Glutamatergic neuron (in vitro differentiated cells): ENCODE measurements at regions not wholly inside any gene's neighbourhood (a gene's known extent, or its start where the extent isn't known, plus 50 kb on each side); places are given as distances from the start of the nearest gene placed in this dataset.

Experiments
- DNase-seq: peaks from one replicate; pipeline ENCODE4 v3.0.0; 2022
- H3K27ac Mint-ChIP-seq: one replicate; pipeline ENCODE4 v1.8.0; 2020; ENCODE audit warnings: mild to moderate bottlenecking, mixed read lengths, inconsistent platforms; ENCODE audit not compliant: unreplicated experiment
- H3K27me3 Mint-ChIP-seq: one replicate; pipeline ENCODE4 v1.8.0; 2020; ENCODE audit warnings: mild to moderate bottlenecking, moderate library complexity, mixed read lengths, inconsistent platforms; ENCODE audit not compliant: unreplicated experiment
- H3K36me3 Mint-ChIP-seq: one replicate; pipeline ENCODE4 v1.8.0; 2020; ENCODE audit warnings: mild to moderate bottlenecking, mixed read lengths, inconsistent platforms; ENCODE audit not compliant: unreplicated experiment
- H3K4me1 Mint-ChIP-seq: one replicate; pipeline ENCODE4 v1.8.0; 2020; ENCODE audit warnings: mild to moderate bottlenecking, low read depth, mixed read lengths, inconsistent platforms; ENCODE audit not compliant: unreplicated experiment
- H3K4me3 Mint-ChIP-seq: one replicate; pipeline ENCODE4 v1.8.0; 2020; ENCODE audit warnings: mild to moderate bottlenecking, mixed read lengths, inconsistent platforms; ENCODE audit not compliant: unreplicated experiment
- H3K9me3 Mint-ChIP-seq: one replicate; pipeline ENCODE4 v1.8.0; 2020; ENCODE audit warnings: mild to moderate bottlenecking, moderate library complexity, mixed read lengths, inconsistent platforms; ENCODE audit not compliant: unreplicated experiment
- CTCF ChIP-seq: fragments of 200-600 bp; sonication (generic); IDR thresholded peaks from one replicate; pipeline ENCODE4 v1.5.0; 2021; ENCODE audit not compliant: partially characterized antibody, unreplicated experiment

DNA sequence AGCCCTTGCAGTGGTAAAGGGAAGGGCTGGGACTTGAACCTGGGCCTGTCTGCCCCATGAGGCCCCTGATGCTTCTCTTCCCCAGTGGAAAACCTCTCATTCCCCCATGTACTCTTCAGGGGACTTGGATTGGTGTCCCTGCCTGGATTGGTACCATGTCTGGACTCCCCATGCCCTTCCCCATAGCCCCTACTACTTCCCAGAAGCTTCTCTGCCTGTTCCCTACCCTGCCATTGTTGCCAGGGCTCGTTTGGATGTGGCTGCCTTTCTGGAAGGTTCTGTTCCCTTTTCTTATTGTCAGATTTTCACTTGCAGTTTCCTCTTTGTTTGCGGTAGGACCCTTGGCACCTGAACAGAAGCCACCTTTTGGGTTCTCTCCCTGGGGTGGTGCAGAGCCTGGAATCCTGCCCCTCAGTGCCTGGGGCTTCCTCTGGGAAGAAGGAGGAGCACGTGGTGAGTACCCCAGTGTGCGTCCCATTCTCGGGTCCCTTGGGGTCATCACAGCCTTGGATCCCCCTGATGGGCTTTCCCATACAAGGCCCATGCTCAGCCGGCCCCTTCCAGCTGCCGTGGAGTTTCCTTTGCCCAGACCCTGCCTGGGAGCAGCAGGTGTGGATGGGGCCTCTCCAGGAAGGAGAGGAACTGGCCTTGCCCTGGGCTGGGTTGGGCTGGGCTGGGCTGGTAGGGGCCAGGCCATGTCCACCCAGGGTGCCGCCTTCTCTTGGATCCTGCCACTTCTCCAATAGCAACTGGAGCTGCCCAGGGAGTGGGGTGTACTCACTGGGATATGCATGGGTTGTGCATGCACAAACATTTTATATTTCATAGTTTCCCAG, 281.1 kb downstream of the PTPRU start:
- Mint-ChIP-seq H3K36me3 (no peaks in the 10 kb centered on the region), H3K4me3 (no peak overlapping the region), H3K27ac (no peak overlapping the region), H3K9me3 (peaks cover 8% of the 10 kb centered on the region), H3K4me1 (peaks cover 46% of the 10 kb centered on the region), H3K27me3 (peaks cover 10% of the 10 kb centered on the region)
- no peak for DNase-seq
- TF ChIP-seq CTCF = no peak

- Mint-ChIP-seq H3K27ac (peak overlapping the region; percentile 55), H3K4me1 (peaks cover 52% of the 10 kb centered on the region), H3K27me3 (peaks cover 9% of the 10 kb centered on the region)
Observed at GRCh38 chr1:29516063-29516820, 279.9 kb downstream of the PTPRU start.

GRCh38 chr1:29515170-29515955, 279.0 kb downstream of the PTPRU start:
- Mint-ChIP-seq H3K36me3 (no peaks in the 10 kb centered on the region), H3K27me3 (peaks cover 9% of the 10 kb centered on the region), H3K27ac (peak overlapping the region; percentile 93), H3K4me3 (no peak overlapping the region), H3K9me3 (peaks cover 8% of the 10 kb centered on the region), H3K4me1 (peaks cover 56% of the 10 kb centered on the region)
- no peak for TF ChIP-seq CTCF
- DNase-seq = no peak

More at GRCh38 chr1:29516063-29516820, 279.9 kb downstream of the PTPRU start:
- Mint-ChIP-seq H3K4me3 (no peak overlapping the region), H3K36me3 (no peaks in the 10 kb centered on the region), H3K9me3 (peaks cover 8% of the 10 kb centered on the region)
- TF ChIP-seq CTCF = no peak
- no peak for DNase-seq

DNA sequence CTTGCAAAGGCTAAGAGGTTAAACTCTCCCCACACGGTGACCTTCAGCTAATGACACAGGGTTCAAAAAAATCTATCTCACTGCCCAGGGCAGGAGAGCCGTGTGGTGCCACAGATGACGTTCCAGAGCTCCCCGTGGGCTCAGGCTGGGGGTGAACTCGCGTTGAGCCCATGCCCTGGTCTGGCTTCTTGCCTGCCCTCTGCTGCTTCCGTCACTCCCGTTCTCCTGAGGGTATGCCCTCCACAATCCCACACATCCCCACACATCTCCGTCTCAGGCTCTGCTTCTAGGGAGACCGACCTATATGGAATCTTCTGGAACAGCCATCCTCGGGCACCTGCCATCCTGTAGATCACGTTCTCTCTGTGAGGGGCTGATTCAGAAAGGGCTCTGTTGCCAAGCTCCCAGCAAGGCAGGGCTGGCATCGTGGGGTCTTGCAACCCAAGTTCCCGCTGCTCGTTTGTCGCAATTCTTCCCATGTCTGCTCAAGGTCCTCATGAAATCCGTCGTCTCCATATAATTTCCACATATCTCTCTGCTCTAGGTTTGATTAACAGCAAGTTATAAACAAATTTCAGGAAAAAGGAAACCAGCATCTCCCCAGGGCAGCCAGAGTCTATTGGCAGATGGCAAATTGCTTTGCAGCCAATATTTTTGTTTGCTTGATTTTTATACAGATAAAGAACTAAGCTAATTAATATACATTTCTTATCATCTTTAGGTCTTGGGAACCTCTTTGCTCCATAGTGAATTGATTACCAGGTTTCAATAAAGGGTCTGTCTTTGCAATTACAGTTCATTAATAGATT, 278.2 kb downstream of the PTPRU start:
- DNase-seq = no peak
- Mint-ChIP-seq H3K27me3 (peaks cover 9% of the 10 kb centered on the region), H3K36me3 (no peaks in the 10 kb centered on the region), H3K4me1 (peaks cover 48% of the 10 kb centered on the region), H3K4me3 (peak overlapping the region; percentile 45), H3K27ac (peak overlapping the region; percentile 93), H3K9me3 (peaks cover 8% of the 10 kb centered on the region)
- TF ChIP-seq CTCF = no peak
